ENCODE measurements at regions not wholly inside any gene's neighbourhood (a gene's known extent, or its start where the extent isn't known, plus 50 kb on each side); places are given as distances from the start of the nearest gene placed in this dataset.

- no peaks in the 10 kb centered on the region; the same call in 1 of the 2 replicates for H3K9me2 ChIP-seq (replicated peaks; ENCODE audit: insufficient read depth, low read length)
- no peak overlapping the region for H3K4me3 ChIP-seq (ENCODE audit: insufficient read depth, low read length, poor library complexity, severe bottlenecking)
- no peaks in the 10 kb centered on the region for H3F3A ChIP-seq (ENCODE audit: insufficient read depth)
- H4K20me1 ChIP-seq (ENCODE audit: low read depth, low read length) = no peaks in the 10 kb centered on the region
- TF ChIP-seq CTCF (IDR thresholded peaks at IDR 0.05; ENCODE audit: insufficient read depth, low read length, poor library complexity, severe bottlenecking) (no peak), EZH2phosphoT487 (conservative IDR thresholded peaks at IDR 0.05; ENCODE audit: low read length) (no peak)
- no peak overlapping the region for H2AFZ ChIP-seq (ENCODE audit: low read depth, low read length, severe bottlenecking)
- no peaks in the 10 kb centered on the region for H3K79me2 ChIP-seq (ENCODE audit: insufficient read depth, low read length)
- H3K27ac ChIP-seq (ENCODE audit: low read depth, low read length) = no peak overlapping the region
- H3K4me2 ChIP-seq (ENCODE audit: low read depth, low read length, poor library complexity, severe bottlenecking) = no peak overlapping the region
- H3K27me3 ChIP-seq (ENCODE audit: low read length) = no peaks in the 10 kb centered on the region
- no peaks in the 10 kb centered on the region for H3K36me3 ChIP-seq (ENCODE audit: low read length)
- H3K9me3 ChIP-seq (ENCODE audit: insufficient read depth, low read length) = no peaks in the 10 kb centered on the region
- H3K9ac ChIP-seq (ENCODE audit: low read length) = no peak overlapping the region
These were observed 127.1 kb upstream of the FBXL17 start for GRCh38 chr5:108508979-108509378.

GRCh38 chr5:108507631-108508030 is 125.7 kb upstream of the FBXL17 start:
- H3K36me3 ChIP-seq (ENCODE audit: low read length) = no peaks in the 10 kb centered on the region
- no peaks in the 10 kb centered on the region for H3K9me3 ChIP-seq (ENCODE audit: insufficient read depth, low read length)
- no peaks in the 10 kb centered on the region; the same call in 1 of the 2 replicates for H3K9me2 ChIP-seq (replicated peaks; ENCODE audit: insufficient read depth, low read length)
- H4K20me1 ChIP-seq (ENCODE audit: low read depth, low read length) = no peaks in the 10 kb centered on the region
- H3F3A ChIP-seq (ENCODE audit: insufficient read depth) = no peaks in the 10 kb centered on the region
- H3K79me2 ChIP-seq (ENCODE audit: insufficient read depth, low read length) = no peaks in the 10 kb centered on the region
- no peaks in the 10 kb centered on the region for H3K27me3 ChIP-seq (ENCODE audit: low read length)
- H3K9ac ChIP-seq (ENCODE audit: low read length) = no peak overlapping the region
- TF ChIP-seq CTCF (IDR thresholded peaks at IDR 0.05; ENCODE audit: insufficient read depth, low read length, poor library complexity, severe bottlenecking) = no peak
- TF ChIP-seq EZH2phosphoT487 (conservative IDR thresholded peaks at IDR 0.05; ENCODE audit: low read length) = no peak
- no peak overlapping the region for H3K4me3 ChIP-seq (ENCODE audit: insufficient read depth, low read length, poor library complexity, severe bottlenecking)
- no peak overlapping the region for H3K27ac ChIP-seq (ENCODE audit: low read depth, low read length)
- H3K4me2 ChIP-seq (ENCODE audit: low read depth, low read length, poor library complexity, severe bottlenecking) = no peak overlapping the region
- H2AFZ ChIP-seq (ENCODE audit: low read depth, low read length, severe bottlenecking) = no peak overlapping the region

- Histone ChIP-seq H3K9ac (ENCODE audit: low read length) (no peak overlapping the region), H3K27me3 (ENCODE audit: low read length) (no peaks in the 10 kb centered on the region), H2AFZ (ENCODE audit: low read depth, low read length, severe bottlenecking) (no peak overlapping the region), H3K9me3 (ENCODE audit: insufficient read depth, low read length) (no peaks in the 10 kb centered on the region), H3K27ac (ENCODE audit: low read depth, low read length) (no peak overlapping the region), H3K4me2 (ENCODE audit: low read depth, low read length, poor library complexity, severe bottlenecking) (no peak overlapping the region), H3F3A (ENCODE audit: insufficient read depth) (no peaks in the 10 kb centered on the region), H3K9me2 (replicated peaks; ENCODE audit: insufficient read depth, low read length) (no peaks in the 10 kb centered on the region; the same call in 1 of the 2 replicates), H3K79me2 (ENCODE audit: insufficient read depth, low read length) (no peaks in the 10 kb centered on the region), H4K20me1 (ENCODE audit: low read depth, low read length) (no peaks in the 10 kb centered on the region), H3K36me3 (ENCODE audit: low read length) (no peaks in the 10 kb centered on the region), H3K4me3 (ENCODE audit: insufficient read depth, low read length, poor library complexity, severe bottlenecking) (no peak overlapping the region)
- TF ChIP-seq CTCF (IDR thresholded peaks at IDR 0.05; ENCODE audit: insufficient read depth, low read length, poor library complexity, severe bottlenecking) (no peak), EZH2phosphoT487 (conservative IDR thresholded peaks at IDR 0.05; ENCODE audit: low read length) (no peak)
These were observed 123.7 kb upstream of the FBXL17 start for GRCh38 chr5:108505608-108506007.

All from SU-DHL-6 (cell line).